Body of pancreas (tissue), 4 donors: ENCODE measurements at regions not wholly inside any gene's neighbourhood (a gene's known extent, or its start where the extent isn't known, plus 50 kb on each side); places are given as distances from the start of the nearest gene placed in this dataset.

ENCODE experiments used
- ATAC-seq: fragments of 150-250 bp; one replicate; pipeline ENCODE4 v1.9.1; 2016
- DNase-seq, 4 donors: peaks; one replicate each; pipeline ENCODE4 v3.0.0-alpha.2; 2019
- H3K27ac ChIP-seq, 4 donors: fragments of 200-600 bp; sonication (generic); 1 replicate in 3 of 4; 2 replicates in 1 of 4; pipeline versions ENCODE4 v1.5.1 to v1.6.1; 2016 to 2019; ENCODE audit warnings: mild to moderate bottlenecking in 1 of 4, mixed read lengths in 1 of 4, moderate library complexity in 1 of 4
- H3K27me3 ChIP-seq, 2 donors: fragments of 200-600 bp; sonication (generic); one replicate each; pipeline ENCODE4 v1.6.0; 2016; ENCODE audit warnings: mild to moderate bottlenecking in 1 of 2
- H3K36me3 ChIP-seq, 2 donors: fragments of 200-600 bp; sonication (generic); replicated peaks in 1 of 2; 2 replicates each; pipeline ENCODE4 v1.5.1; 2016; ENCODE audit warnings: low read depth in 2 of 2; ENCODE audit not compliant: insufficient read depth in 1 of 2
- H3K4me1 ChIP-seq: fragments of 200-600 bp; sonication (generic); one replicate; pipeline ENCODE4 v1.6.0; 2016
- H3K4me3 ChIP-seq, 2 donors: fragments of 200-600 bp; sonication (generic); 1 replicate in 1 of 2; 2 replicates in 1 of 2; pipeline ENCODE4 v1.5.1; 2016 to 2019
- H3K9me3 ChIP-seq, 3 donors: fragments of 200-600 bp; sonication (generic); 1 replicate in 2 of 3; 2 replicates in 1 of 3; pipeline ENCODE4 v1.5.1; 2016
- POLR2A ChIP-seq, 3 donors: fragments of 450-650 bp; IDR thresholded peaks; one replicate each; pipeline ENCODE4 v1.6.1; 2016; ENCODE audit warnings: antibody characterized with exemption in 3 of 3, mild to moderate bottlenecking in 2 of 3
- whole genome bisulfite sequencing, 2 donors: methylation state at CpG; one replicate each; pipeline ENCODE4 v1.1.5; 2017; 5-methylcytosine and 5-hydroxymethylcytosine counted together
- intact Hi-C: fragments of 100-400 bp; cut with DNase I; formaldehyde crosslinking; loops from one replicate; pipeline ENCODE4 v1.15.1; 2023
- TF ChIP-seq, protein P1 (sequence below), 7 experiments: fragments of 450-650 bp in 4 of 7; fragments of 200-600 bp in 3 of 7; sonication (generic) in 3 of 7; IDR thresholded peaks; one replicate each; pipeline ENCODE4 v1.5.1; 2016 to 2019; ENCODE audit warnings: antibody characterized with exemption in 7 of 7

DNA sequence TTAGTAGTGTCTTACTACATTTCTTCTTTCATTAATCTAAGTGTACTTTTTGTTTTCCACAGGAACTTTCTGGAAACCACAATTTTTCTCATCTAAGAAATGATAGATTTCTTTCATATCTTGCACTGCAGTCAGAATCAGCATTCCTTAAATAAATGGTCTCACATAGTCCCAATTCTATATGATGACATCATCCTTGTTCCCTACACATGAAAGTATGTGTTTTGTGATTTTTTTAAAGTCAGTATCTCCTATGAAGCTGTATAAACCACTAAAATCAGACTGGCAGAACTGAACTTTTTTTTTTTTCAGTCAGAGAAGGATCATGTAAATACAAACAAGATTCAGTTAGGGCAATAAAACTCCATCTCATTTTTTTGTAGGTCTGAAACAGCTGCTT lies 742.6 kb upstream of the CXADR start:
- Histone ChIP-seq H3K36me3 (no peaks in the 10 kb centered on the region), H3K27me3 (no peaks in the 10 kb centered on the region), H3K27ac (no peak overlapping the region), H3K4me1 (no peaks in the 10 kb centered on the region), H3K9me3 (no peaks in the 10 kb centered on the region), H3K4me3 (no peak overlapping the region)
- DNase-seq, result no peak
- TF ChIP-seq, protein P1, sequence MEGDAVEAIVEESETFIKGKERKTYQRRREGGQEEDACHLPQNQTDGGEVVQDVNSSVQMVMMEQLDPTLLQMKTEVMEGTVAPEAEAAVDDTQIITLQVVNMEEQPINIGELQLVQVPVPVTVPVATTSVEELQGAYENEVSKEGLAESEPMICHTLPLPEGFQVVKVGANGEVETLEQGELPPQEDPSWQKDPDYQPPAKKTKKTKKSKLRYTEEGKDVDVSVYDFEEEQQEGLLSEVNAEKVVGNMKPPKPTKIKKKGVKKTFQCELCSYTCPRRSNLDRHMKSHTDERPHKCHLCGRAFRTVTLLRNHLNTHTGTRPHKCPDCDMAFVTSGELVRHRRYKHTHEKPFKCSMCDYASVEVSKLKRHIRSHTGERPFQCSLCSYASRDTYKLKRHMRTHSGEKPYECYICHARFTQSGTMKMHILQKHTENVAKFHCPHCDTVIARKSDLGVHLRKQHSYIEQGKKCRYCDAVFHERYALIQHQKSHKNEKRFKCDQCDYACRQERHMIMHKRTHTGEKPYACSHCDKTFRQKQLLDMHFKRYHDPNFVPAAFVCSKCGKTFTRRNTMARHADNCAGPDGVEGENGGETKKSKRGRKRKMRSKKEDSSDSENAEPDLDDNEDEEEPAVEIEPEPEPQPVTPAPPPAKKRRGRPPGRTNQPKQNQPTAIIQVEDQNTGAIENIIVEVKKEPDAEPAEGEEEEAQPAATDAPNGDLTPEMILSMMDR (IDR thresholded peaks at IDR 0.05), result no peak
- TF ChIP-seq POLR2A (IDR thresholded peaks at IDR 0.05), result no peak
- intact Hi-C loops, result no loop called here
- ATAC-seq, result no peak

DNA sequence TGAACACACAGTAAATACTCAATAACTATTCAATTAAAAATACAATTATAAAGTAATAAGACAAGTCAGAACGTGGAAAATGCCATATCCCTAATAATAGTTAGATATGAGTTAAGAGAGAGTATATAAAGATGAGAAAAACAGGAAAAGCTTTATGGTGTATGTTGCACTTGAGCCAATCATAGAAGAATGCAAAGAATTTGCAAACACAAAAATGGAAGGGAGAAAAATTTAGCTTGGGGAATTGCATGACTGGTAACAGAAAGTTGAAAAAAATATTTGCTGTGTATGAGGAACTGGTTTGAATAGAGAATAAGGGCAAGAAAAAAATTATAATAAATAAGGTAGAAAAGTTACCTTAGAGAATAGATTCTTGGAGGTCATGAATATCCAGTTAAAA lies 739.6 kb upstream of the CXADR start:
- 12 to 23% methylated on average over 1 of the region's 1 CpG for WGBS, 2 donors
- TF ChIP-seq, protein P1 (IDR thresholded peaks at IDR 0.05), result no peak
- no peak for TF ChIP-seq POLR2A (IDR thresholded peaks at IDR 0.05)

DNA sequence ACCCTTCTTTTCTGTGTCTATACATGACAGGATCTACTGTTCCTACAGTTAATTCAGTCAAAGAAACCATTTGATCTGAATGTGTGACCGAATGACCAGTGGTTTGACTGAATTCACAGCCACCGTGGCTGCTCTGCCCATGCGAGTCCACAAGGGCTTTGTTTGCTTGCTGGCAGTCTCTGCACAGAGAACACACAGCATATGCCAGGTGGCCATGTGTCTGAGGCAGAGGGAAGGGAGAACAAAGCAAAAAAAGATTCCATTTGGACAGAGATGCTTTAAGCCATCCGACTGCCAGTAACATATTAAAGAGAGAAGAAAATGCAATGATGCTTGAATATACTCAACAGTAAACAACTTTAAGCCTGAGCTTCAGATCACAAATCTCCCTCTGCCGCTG lies 737.8 kb upstream of the CXADR start:
- Histone ChIP-seq H3K4me1 (no peaks in the 10 kb centered on the region), H3K9me3 (no peaks in the 10 kb centered on the region), H3K27ac (no peak overlapping the region), H3K27me3 (no peaks in the 10 kb centered on the region), H3K36me3 (no peaks in the 10 kb centered on the region), H3K4me3 (no peak overlapping the region)
- DNase-seq (peak in 1 of 4 donors; percentile 15), ATAC-seq (no peak)
- TF ChIP-seq, protein P1 (IDR thresholded peaks at IDR 0.05), result no peak
- no peak for TF ChIP-seq POLR2A (IDR thresholded peaks at IDR 0.05)
- intact Hi-C loops, result no loop called here
- 42 to 51% methylated on average over 5 of the region's 5 CpGs for WGBS, 2 donors

More for the DNA sequence above, 739.6 kb upstream of the CXADR start:
- no peak overlapping the region for H3K27ac ChIP-seq
- H3K4me1 ChIP-seq, result no peaks in the 10 kb centered on the region
- H3K4me3 ChIP-seq, result no peak overlapping the region
- DNase-seq (no peak), ATAC-seq (no peak)
- H3K9me3 ChIP-seq, result no peaks in the 10 kb centered on the region
- intact Hi-C loops, result no loop called here
- H3K27me3 ChIP-seq, result no peaks in the 10 kb centered on the region
- H3K36me3 ChIP-seq, result no peaks in the 10 kb centered on the region

DNA sequence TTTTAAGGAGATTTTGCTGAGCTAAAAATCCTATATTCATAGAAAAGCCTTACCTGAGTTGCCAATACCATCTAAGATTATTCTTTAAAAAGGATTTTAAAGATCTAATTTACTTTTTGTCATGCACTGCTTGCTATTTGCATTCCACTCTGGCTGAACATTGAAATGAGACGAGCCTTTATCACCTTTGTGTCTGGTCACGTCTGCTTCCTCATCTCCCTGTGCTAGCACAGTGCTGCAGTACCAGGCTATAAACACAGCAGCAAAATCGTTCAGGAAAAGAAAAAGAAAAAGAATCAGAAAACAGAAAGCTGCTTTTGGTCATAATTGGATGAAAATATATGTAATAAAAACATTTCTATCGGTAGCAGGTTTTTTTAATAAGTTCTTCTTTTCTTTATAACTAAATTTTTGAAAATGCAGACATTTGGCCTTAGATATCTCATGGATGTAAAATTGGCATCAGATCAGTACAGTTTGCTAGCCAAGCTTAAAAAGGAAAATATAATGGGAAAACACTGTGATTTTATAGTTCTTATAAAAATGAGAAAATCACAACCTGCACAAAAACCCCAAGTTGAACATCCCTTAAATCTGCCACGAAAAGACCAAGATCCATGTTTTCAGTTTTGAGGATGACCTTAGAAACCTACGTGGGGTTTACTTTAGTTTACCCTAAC lies 735.7 kb upstream of the CXADR start:
- Histone ChIP-seq H3K36me3 (no peaks in the 10 kb centered on the region), H3K27ac (no peak overlapping the region), H3K27me3 (no peaks in the 10 kb centered on the region), H3K4me3 (no peak overlapping the region), H3K9me3 (no peaks in the 10 kb centered on the region), H3K4me1 (no peaks in the 10 kb centered on the region)
- ATAC-seq (no peak), DNase-seq (no peak)
- 34 to 39% methylated on average over 6 of the region's 6 CpGs for WGBS, 2 donors
- TF ChIP-seq POLR2A (IDR thresholded peaks at IDR 0.05), result no peak
- TF ChIP-seq, protein P1 (IDR thresholded peaks at IDR 0.05), result no peak
- intact Hi-C loops, result no loop called here

DNA sequence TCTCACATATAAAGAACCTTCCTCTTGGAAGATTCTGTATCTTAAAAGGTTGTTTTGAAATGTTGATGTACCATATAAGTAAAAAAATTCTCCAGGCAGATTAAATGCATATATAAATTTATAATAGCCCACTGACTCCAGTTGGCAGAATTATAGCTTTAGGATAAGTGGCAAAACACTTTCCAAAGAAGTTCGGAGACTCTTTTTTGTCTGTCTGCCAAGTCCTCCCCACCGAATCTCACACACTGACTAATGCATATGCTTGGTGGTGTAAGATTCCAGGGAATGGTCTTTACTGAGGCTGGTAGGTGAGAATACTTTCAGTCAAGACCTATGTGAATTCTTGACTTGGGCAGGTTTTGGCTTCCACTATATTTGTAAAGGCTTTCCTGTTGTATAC lies 724.3 kb upstream of the CXADR start:
- H3K4me3 ChIP-seq, result no peak overlapping the region
- intact Hi-C loops, result no loop called here

More for the DNA sequence above, 724.3 kb upstream of the CXADR start:
- ATAC-seq (no peak), DNase-seq (no peak)
- no peak for TF ChIP-seq POLR2A (IDR thresholded peaks at IDR 0.05)
- TF ChIP-seq, protein P1 (IDR thresholded peaks at IDR 0.05), result no peak
- WGBS, 2 donors, result 29 to 39% methylated on average over 2 of the region's 2 CpGs
- Histone ChIP-seq H3K9me3 (no peaks in the 10 kb centered on the region), H3K4me1 (no peaks in the 10 kb centered on the region), H3K27me3 (no peaks in the 10 kb centered on the region), H3K27ac (no peak overlapping the region), H3K36me3 (no peaks in the 10 kb centered on the region)
